ENCODE measurements at regions not wholly inside any gene's neighbourhood (a gene's known extent, or its start where the extent isn't known, plus 50 kb on each side); places are given as distances from the start of the nearest gene placed in this dataset.
"Not testable (repeated sequence)": the region's sequence is repeated elsewhere in the genome, so short reads cannot be mapped to it uniquely, and the experiment has no call there.

- Histone ChIP-seq H3K4me3 (no peak overlapping the region), H3K27ac (no peak overlapping the region), H3K4me1 (no peaks in the 10 kb centered on the region), H3K9me3 (no peaks in the 10 kb centered on the region), H3K27me3 (no peaks in the 10 kb centered on the region), H3K36me3 (no peaks in the 10 kb centered on the region)
- 91 to 96% methylated on average over 2 of the region's 2 CpGs for WGBS, 2 donors (ENCODE audit: low coverage in 1 of 2)
- no peak for ATAC-seq
- no peak for TF ChIP-seq EP300 (IDR thresholded peaks at IDR 0.05)
- no peak for TF ChIP-seq POLR2A (IDR thresholded peaks at IDR 0.05)
- no peak for TF ChIP-seq CTCF (IDR thresholded peaks at IDR 0.05)
- no peak for TF ChIP-seq POLR2AphosphoS5 (IDR thresholded peaks at IDR 0.05)
Measured at GRCh38 chr10:118882741-118883140, 128.0 kb upstream of the CACUL1 start.

- Histone ChIP-seq H3K27me3 (no peaks in the 10 kb centered on the region), H3K36me3 (no peaks in the 10 kb centered on the region), H3K9me3 (no peaks in the 10 kb centered on the region), H3K4me1 (no peaks in the 10 kb centered on the region), H3K4me3 (no peak overlapping the region), H3K27ac (no peak overlapping the region)
- TF ChIP-seq POLR2AphosphoS5 (IDR thresholded peaks at IDR 0.05): no peak
- TF ChIP-seq EP300 (IDR thresholded peaks at IDR 0.05): no peak
- no peak for TF ChIP-seq CTCF (IDR thresholded peaks at IDR 0.05)
- TF ChIP-seq POLR2A (IDR thresholded peaks at IDR 0.05): no peak
- WGBS, 2 donors (ENCODE audit: low coverage in 1 of 2): no CpG with 5 or more reads among the region's 1 CpG
- ATAC-seq: no peak
Measured at GRCh38 chr10:118892255-118892654, 137.3 kb upstream of the NANOS1 start.

GRCh38 chr10:118894891-118895290, 134.6 kb upstream of the NANOS1 start:
- not testable (repeated sequence) for ATAC-seq, H3K4me1 ChIP-seq, H3K27ac ChIP-seq, H3K36me3 ChIP-seq, H3K27me3 ChIP-seq, H3K4me3 ChIP-seq
- 83% methylated on average over 3 of the region's 25 CpGs; no CpG with 5 or more reads in 1 of the 2 donors for WGBS, 2 donors (ENCODE audit: low coverage in 1 of 2)
- peaks cover 0 to 16% (median 0%) of the 10 kb centered on the region in 3 donors for H3K9me3 ChIP-seq

GRCh38 chr10:118900617-118901016, 128.9 kb upstream of the NANOS1 start:
- Histone ChIP-seq H3K4me3 (no peak overlapping the region), H3K27me3 (peaks cover 5% of the 10 kb centered on the region), H3K4me1 (peaks cover 0 to 5% (median 0%) of the 10 kb centered on the region in 3 donors), H3K27ac (no peak overlapping the region), H3K36me3 (no peaks in the 10 kb centered on the region), H3K9me3 (peaks cover 0 to 16% (median 0%) of the 10 kb centered on the region in 3 donors)
- TF ChIP-seq CTCF (IDR thresholded peaks at IDR 0.05) (no peak), POLR2AphosphoS5 (IDR thresholded peaks at IDR 0.05) (no peak), EP300 (IDR thresholded peaks at IDR 0.05) (no peak), POLR2A (IDR thresholded peaks at IDR 0.05) (no peak)
- ATAC-seq: no peak
- WGBS, 2 donors (ENCODE audit: low coverage in 1 of 2): 89 to 90% methylated on average over 5 to 6 of the region's 9 CpGs

- peaks cover 5% of the 10 kb centered on the region for H3K27me3 ChIP-seq
- no peak overlapping the region for H3K27ac ChIP-seq
- TF ChIP-seq POLR2AphosphoS5 (IDR thresholded peaks at IDR 0.05) (no peak), EP300 (IDR thresholded peaks at IDR 0.05) (no peak), POLR2A (IDR thresholded peaks at IDR 0.05) (no peak), CTCF (IDR thresholded peaks at IDR 0.05) (no peak)
- no peak overlapping the region for H3K4me3 ChIP-seq
- H3K9me3 ChIP-seq: peaks cover 0 to 16% (median 0%) of the 10 kb centered on the region in 3 donors
- no peaks in the 10 kb centered on the region for H3K36me3 ChIP-seq
- H3K4me1 ChIP-seq: peaks cover 0 to 5% (median 0%) of the 10 kb centered on the region in 3 donors
- 43% methylated on average over 3 of the region's 4 CpGs; no CpG with 5 or more reads in 1 of the 2 donors for WGBS, 2 donors (ENCODE audit: low coverage in 1 of 2)
- ATAC-seq: no peak
Measured at GRCh38 chr10:118901380-118901779, 128.1 kb upstream of the NANOS1 start.

All from gastroesophageal sphincter (tissue), 4 donors.